Right lobe of liver (tissue), 6 donors: ENCODE measurements at regions not wholly inside any gene's neighbourhood (a gene's known extent, or its start where the extent isn't known, plus 50 kb on each side); places are given as distances from the start of the nearest gene placed in this dataset.

Experiments used
- ATAC-seq, 4 donors: fragments of 200-7000 bp; cut with Tn5 transposase; one replicate each; pipeline ENCODE4 v1.9.1; 2020; ENCODE audit warnings: mild to moderate bottlenecking in 4 of 4, moderate library complexity in 4 of 4
- DNase-seq, 3 donors: peaks; one replicate each; pipeline ENCODE4 v3.0.0-alpha.2; 2020
- H3K27ac ChIP-seq, 3 donors: fragments of 200-600 bp; one replicate each; pipeline ENCODE4 v1.8.0; 2022
- H3K27me3 ChIP-seq, 2 donors: fragments of 200-600 bp; one replicate each; pipeline ENCODE4 v1.8.0; 2022
- H3K36me3 ChIP-seq, 4 donors: fragments of 200-600 bp; sonication (generic) in 1 of 4; one replicate each; pipeline versions ENCODE4 v1.5.1 to v1.8.0; 2017 to 2022; ENCODE audit warnings: control low read depth in 1 of 4
- H3K4me1 ChIP-seq, 4 donors: fragments of 200-600 bp; sonication (generic) in 1 of 4; one replicate each; pipeline versions ENCODE4 v1.5.1 to v1.8.0; 2017 to 2022; ENCODE audit warnings: control low read depth in 1 of 4
- H3K4me3 ChIP-seq, 3 donors: fragments of 200-600 bp; one replicate each; pipeline ENCODE4 v1.8.0; 2022
- H3K9me3 ChIP-seq, 4 donors: fragments of 200-600 bp; sonication (generic) in 1 of 4; one replicate each; pipeline versions ENCODE4 v1.5.1 to v1.8.0; 2017 to 2022; ENCODE audit warnings: control low read depth in 1 of 4
- CTCF ChIP-seq, 4 donors: fragments of 200-600 bp in 3 of 4; fragments of 450-650 bp in 1 of 4; IDR thresholded peaks; one replicate each; pipeline versions ENCODE4 v1.5.1 to v1.8.0; 2016 to 2022; ENCODE audit warnings: antibody characterized with exemption in 4 of 4, mild to moderate bottlenecking in 2 of 4
- POLR2A ChIP-seq: fragments of 450-650 bp; IDR thresholded peaks from one replicate; pipeline ENCODE4 v1.6.1; 2017; ENCODE audit warnings: antibody characterized with exemption, mild to moderate bottlenecking
- WGBS: methylation state at CpG from one replicate; pipeline ENCODE4 v1.1.6; 2018; ENCODE audit warnings: low coverage, low lambda C conversion rate; ENCODE audit not compliant: insufficient coverage; ENCODE audit errors: missing lambda C conversion rate; 5-methylcytosine and 5-hydroxymethylcytosine counted together
- intact Hi-C, 2 donors: fragments of 100-400 bp; cut with DNase I; formaldehyde crosslinking; loops; one replicate each; pipeline versions ENCODE4 v1.11.2 to v1.14.1; 2022
- donor health status: DM: no; HTN: yes; CAD: no.
- donor health status: DM: no; HTN: no; CAD: no.
- donor health status: DM: no; HTN: no; CAD: no.
- donor health status: DM: no; HTN: yes; CAD: no.
- donor health status: DM: no; HTN: yes; CAD: no.

GRCh38 chr15:29570948-29571791 lies 251.1 kb downstream of the TJP1 start:
- ATAC-seq = peak; percentile 9 to 33 (median 22)
- H3K4me1 ChIP-seq = no peaks in the 10 kb centered on the region
- intact Hi-C loops = no loop called here
- no peaks in the 10 kb centered on the region for H3K9me3 ChIP-seq
- peak overlapping the region in 1 of 3 donors; percentile 40 for H3K4me3 ChIP-seq
- whole genome bisulfite sequencing = 10% methylated on average over 9 of the region's 85 CpGs
- H3K27ac ChIP-seq = no peak overlapping the region
- peak in 1 of 3 donors; percentile 20 for DNase-seq
- peaks cover 0 to 20% of the 10 kb centered on the region in 2 donors for H3K27me3 ChIP-seq
- TF ChIP-seq CTCF (IDR thresholded peaks at IDR 0.05) = no peak
- no peaks in the 10 kb centered on the region for H3K36me3 ChIP-seq

GRCh38 chr15:29570121-29570947 lies 251.9 kb downstream of the TJP1 start:
- Histone ChIP-seq H3K27me3 (peaks cover 0 to 20% of the 10 kb centered on the region in 2 donors), H3K4me1 (no peaks in the 10 kb centered on the region), H3K4me3 (peak overlapping the region in 2 of 3 donors; percentile 18 to 39), H3K9me3 (no peaks in the 10 kb centered on the region), H3K36me3 (no peaks in the 10 kb centered on the region), H3K27ac (no peak overlapping the region)
- intact Hi-C loops = no loop called here
- DNase-seq (peak in 1 of 3 donors; percentile 23), ATAC-seq (peak in 1 of 4 donors; percentile 9)
- WGBS = no CpG with 5 or more reads among the region's 135 CpGs
- TF ChIP-seq POLR2A = no peak
- TF ChIP-seq CTCF (IDR thresholded peaks at IDR 0.05) = no peak

- intact Hi-C loops = no loop called here
- DNase-seq = no peak
- Histone ChIP-seq H3K27me3 (peaks cover 0 to 20% of the 10 kb centered on the region in 2 donors), H3K9me3 (no peaks in the 10 kb centered on the region), H3K4me3 (no peak overlapping the region), H3K36me3 (no peaks in the 10 kb centered on the region), H3K27ac (no peak overlapping the region), H3K4me1 (no peaks in the 10 kb centered on the region)
- no peak for ATAC-seq
- whole genome bisulfite sequencing = 9% methylated on average over 7 of the region's 37 CpGs
- TF ChIP-seq CTCF (IDR thresholded peaks at IDR 0.05) (no peak), POLR2A (no peak)
Observed at GRCh38 chr15:29569533-29570092, 252.7 kb downstream of the TJP1 start.

- Histone ChIP-seq H3K9me3 (no peaks in the 10 kb centered on the region), H3K4me1 (no peaks in the 10 kb centered on the region), H3K4me3 (no peak overlapping the region), H3K36me3 (no peaks in the 10 kb centered on the region), H3K27ac (no peak overlapping the region), H3K27me3 (peaks cover 0 to 20% of the 10 kb centered on the region in 2 donors)
- ATAC-seq (peak; percentile 55 to 72 (median 60)), DNase-seq (no peak)
- 32% methylated on average over 9 of the region's 9 CpGs for WGBS
- no peak for TF ChIP-seq POLR2A
- TF ChIP-seq CTCF (IDR thresholded peaks at IDR 0.05) = peak in 3 of 4 donors; percentile 12 to 35 (median 20)
- intact Hi-C loops = no loop called here
Observed at GRCh38 chr15:29568840-29569532, 253.3 kb downstream of the TJP1 start.
